ENCODE measurements at regions not wholly inside any gene's neighbourhood (a gene's known extent, or its start where the extent isn't known, plus 50 kb on each side); places are given as distances from the start of the nearest gene placed in this dataset.
A peak's percentile ranks its signal among the peaks of the same experiment; 100 is the strongest.

DNA sequence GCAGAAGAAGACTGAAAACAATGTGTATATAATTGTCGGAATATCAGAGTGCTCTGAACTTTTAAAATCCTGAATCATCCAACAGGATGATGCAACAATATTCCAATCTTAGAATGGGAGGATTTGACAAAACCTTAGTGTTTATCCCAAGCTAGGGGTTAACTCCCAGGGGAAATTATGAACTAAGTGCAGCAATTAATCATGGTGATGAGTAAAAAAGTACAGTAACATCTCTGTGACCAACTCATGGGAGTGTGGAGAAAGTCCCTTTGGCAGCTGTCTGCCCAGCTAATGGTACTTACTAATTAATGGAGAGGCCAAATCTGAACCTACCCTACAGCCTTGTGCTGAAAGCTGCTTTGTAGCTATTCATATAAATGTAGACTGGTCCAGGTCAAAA is 257.6 kb upstream of the DDX53 start:
- no peaks in the 10 kb centered on the region for H3K4me1 ChIP-seq (ENCODE audit: control insufficient read depth, insufficient read depth, low read length)
- TF ChIP-seq ZNF530 (tag by site-specific recombination; IDR thresholded peaks at IDR 0.05; ENCODE audit: low read depth) (no peak), ZNF223 (tag by site-specific recombination; IDR thresholded peaks at IDR 0.05) (no peak), ZNF48 (tag by site-specific recombination; IDR thresholded peaks at IDR 0.05) (no peak), IKZF3 (tag by site-specific recombination; IDR thresholded peaks at IDR 0.05) (no peak)
- TF ChIP-seq, protein P1, sequence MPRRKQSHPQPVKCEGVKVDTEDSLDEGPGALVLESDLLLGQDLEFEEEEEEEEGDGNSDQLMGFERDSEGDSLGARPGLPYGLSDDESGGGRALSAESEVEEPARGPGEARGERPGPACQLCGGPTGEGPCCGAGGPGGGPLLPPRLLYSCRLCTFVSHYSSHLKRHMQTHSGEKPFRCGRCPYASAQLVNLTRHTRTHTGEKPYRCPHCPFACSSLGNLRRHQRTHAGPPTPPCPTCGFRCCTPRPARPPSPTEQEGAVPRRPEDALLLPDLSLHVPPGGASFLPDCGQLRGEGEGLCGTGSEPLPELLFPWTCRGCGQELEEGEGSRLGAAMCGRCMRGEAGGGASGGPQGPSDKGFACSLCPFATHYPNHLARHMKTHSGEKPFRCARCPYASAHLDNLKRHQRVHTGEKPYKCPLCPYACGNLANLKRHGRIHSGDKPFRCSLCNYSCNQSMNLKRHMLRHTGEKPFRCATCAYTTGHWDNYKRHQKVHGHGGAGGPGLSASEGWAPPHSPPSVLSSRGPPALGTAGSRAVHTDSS (tag by site-specific recombination; IDR thresholded peaks at IDR 0.05): no peak
- POLR2A ChIA-PET: no interaction called here
- CTCF ChIA-PET: interaction anchor here (1.3 kb wide), 1 partner anchor 144 kb away, joined by 4 read pairs; no protein-coding TSS in a partner anchor
- no peak overlapping the region for H3K4me3 ChIP-seq (ENCODE audit: low read depth, low read length)
- H3K9me3 ChIP-seq (ENCODE audit: control insufficient read depth, insufficient read depth, low read depth, low read length): no peaks in the 10 kb centered on the region
- H3K36me3 ChIP-seq (ENCODE audit: control insufficient read depth in 2 of 2, insufficient read depth in 1 of 2, low read length in 2 of 2): no peaks in the 10 kb centered on the region
- H3K27ac ChIP-seq (ENCODE audit: extremely low read depth, low read depth, low read length): no peak overlapping the region

DNA sequence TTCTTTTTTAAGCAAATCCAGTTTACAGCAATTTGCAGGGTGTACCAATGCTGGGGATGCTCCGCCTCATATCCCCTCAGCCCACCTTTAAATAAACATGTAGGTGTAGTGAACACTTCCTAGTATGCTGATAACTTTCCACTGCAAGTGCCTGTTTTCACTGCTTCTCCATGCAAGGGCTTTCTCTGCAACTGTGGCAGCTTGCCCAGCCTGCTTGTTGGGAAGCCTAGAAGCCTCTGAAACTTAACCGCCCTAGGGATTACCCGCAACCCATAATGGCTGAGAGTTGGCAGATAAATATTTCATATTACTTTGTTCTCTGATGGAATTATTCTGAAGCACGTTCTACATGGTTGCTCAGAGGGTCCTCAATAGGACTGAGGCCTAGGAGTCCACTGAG is 253.7 kb upstream of the DDX53 start:
- CTCF ChIA-PET: no interaction called here
- Histone ChIP-seq H3K4me1 (ENCODE audit: control insufficient read depth, insufficient read depth, low read length) (no peaks in the 10 kb centered on the region), H3K4me3 (ENCODE audit: low read depth, low read length) (no peak overlapping the region), H3K27ac (ENCODE audit: extremely low read depth, low read depth, low read length) (no peak overlapping the region), H3K36me3 (ENCODE audit: control insufficient read depth in 2 of 2, insufficient read depth in 1 of 2, low read length in 2 of 2) (no peaks in the 10 kb centered on the region), H3K9me3 (ENCODE audit: control insufficient read depth, insufficient read depth, low read depth, low read length) (no peaks in the 10 kb centered on the region)
- TF ChIP-seq, protein P1 (tag by site-specific recombination; IDR thresholded peaks at IDR 0.05): no peak
- TF ChIP-seq, protein P2, sequence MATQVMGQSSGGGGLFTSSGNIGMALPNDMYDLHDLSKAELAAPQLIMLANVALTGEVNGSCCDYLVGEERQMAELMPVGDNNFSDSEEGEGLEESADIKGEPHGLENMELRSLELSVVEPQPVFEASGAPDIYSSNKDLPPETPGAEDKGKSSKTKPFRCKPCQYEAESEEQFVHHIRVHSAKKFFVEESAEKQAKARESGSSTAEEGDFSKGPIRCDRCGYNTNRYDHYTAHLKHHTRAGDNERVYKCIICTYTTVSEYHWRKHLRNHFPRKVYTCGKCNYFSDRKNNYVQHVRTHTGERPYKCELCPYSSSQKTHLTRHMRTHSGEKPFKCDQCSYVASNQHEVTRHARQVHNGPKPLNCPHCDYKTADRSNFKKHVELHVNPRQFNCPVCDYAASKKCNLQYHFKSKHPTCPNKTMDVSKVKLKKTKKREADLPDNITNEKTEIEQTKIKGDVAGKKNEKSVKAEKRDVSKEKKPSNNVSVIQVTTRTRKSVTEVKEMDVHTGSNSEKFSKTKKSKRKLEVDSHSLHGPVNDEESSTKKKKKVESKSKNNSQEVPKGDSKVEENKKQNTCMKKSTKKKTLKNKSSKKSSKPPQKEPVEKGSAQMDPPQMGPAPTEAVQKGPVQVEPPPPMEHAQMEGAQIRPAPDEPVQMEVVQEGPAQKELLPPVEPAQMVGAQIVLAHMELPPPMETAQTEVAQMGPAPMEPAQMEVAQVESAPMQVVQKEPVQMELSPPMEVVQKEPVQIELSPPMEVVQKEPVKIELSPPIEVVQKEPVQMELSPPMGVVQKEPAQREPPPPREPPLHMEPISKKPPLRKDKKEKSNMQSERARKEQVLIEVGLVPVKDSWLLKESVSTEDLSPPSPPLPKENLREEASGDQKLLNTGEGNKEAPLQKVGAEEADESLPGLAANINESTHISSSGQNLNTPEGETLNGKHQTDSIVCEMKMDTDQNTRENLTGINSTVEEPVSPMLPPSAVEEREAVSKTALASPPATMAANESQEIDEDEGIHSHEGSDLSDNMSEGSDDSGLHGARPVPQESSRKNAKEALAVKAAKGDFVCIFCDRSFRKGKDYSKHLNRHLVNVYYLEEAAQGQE (tag by site-specific recombination; IDR thresholded peaks at IDR 0.05): no peak
- TF ChIP-seq ZNF658 (tag by site-specific recombination; IDR thresholded peaks at IDR 0.05): no peak
- POLR2A ChIA-PET: no interaction called here

DNA sequence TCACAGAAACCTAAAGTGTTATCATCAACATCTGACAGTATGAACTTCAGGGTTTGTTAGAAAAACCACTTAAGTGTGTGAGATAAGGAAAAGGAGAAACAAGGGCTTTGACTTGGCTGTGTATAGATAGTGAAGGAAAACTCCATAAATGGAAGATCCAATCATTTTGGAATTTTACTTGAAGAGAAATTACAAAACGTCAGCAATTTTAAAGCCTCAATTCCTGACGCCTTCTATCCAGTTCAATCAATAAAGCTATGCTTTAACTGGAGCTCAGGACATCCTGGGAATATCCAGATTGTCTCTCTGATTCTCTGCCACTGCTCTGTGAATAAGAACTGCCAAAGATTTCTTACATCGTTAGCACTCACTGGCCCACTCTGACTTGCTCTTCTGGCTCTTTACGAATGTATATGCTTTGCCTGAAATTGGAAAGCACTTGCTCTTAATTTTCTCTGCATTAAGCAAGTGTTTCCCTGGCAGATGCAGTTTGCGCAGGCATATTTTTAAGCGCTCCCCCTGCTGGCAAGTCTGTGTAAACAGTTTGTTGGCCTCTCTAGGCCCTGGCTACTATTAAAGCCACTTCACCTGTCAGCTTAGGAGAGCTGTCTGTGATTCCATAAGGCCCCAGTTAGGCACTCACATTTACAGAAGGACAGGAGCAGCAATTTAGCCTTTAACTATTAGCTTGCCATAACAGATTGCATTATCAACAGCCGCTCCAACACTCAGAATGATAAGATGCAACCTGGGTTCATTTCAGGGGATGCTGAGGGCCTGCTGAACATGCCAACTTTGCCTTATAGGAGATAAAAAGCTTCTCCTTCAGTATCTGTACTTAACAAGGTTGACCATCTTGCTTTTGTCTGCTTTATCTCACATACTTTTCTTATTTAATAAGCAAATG is 251.4 kb upstream of the DDX53 start:
- ChIA-PET POLR2A (interaction anchor here (0.6 kb wide), 1 partner anchor 127 kb away, joined by 7 read pairs; no protein-coding TSS in a partner anchor), CTCF (interaction anchor here (0.5 to 2.5 kb wide), 40 partner anchors 9 to 869 kb away, joined by 3 to 15 read pairs (median 4); no protein-coding TSS in a partner anchor)
- H3K9me3 ChIP-seq (ENCODE audit: control insufficient read depth, insufficient read depth, low read depth, low read length): no peaks in the 10 kb centered on the region
- H3K27ac ChIP-seq (ENCODE audit: extremely low read depth, low read depth, low read length): no peak overlapping the region
- H3K36me3 ChIP-seq (ENCODE audit: control insufficient read depth in 2 of 2, insufficient read depth in 1 of 2, low read length in 2 of 2): no peaks in the 10 kb centered on the region
- no peaks in the 10 kb centered on the region for H3K4me1 ChIP-seq (ENCODE audit: control insufficient read depth, insufficient read depth, low read length)
- no peak overlapping the region for H3K4me3 ChIP-seq (ENCODE audit: low read depth, low read length)
- TF ChIP-seq PRDM1 (tag by site-specific recombination; IDR thresholded peaks at IDR 0.05) (peak; percentile 56), ZNF211 (tag by site-specific recombination; IDR thresholded peaks at IDR 0.05; ENCODE audit: low read depth) (no peak)

Measured in HEK293 (cell line).